MCF 10A (cell line): ENCODE measurements at regions not wholly inside any gene's neighbourhood (a gene's known extent, or its start where the extent isn't known, plus 50 kb on each side); places are given as distances from the start of the nearest gene placed in this dataset.

Source experiments
- BruUV-seq: library from RNA; stranded (reverse); fragments of 400-500 nt; replicated peaks from 2 replicates; lab custom pipeline; 2021; lab: Mats Ljungman, UMichigan
- CTCF ChIA-PET: fragments of 300-600 bp; sonication (Branson Sonifier 250); formaldehyde crosslinking; extraction: SDS; loops from one replicate; lab custom pipeline; 2021; ENCODE audit warnings: antibody characterized with exemption, inconsistent platforms; lab: Yijun Ruan, JAX
- POLR2A ChIA-PET: fragments of 300-600, 350-650 bp; sonication (Branson Sonifier 250); formaldehyde crosslinking; extraction: SDS; loops from one replicate; lab custom pipeline; 2020; ENCODE audit warnings: antibody characterized with exemption, inconsistent platforms; lab: Yijun Ruan, JAX
- DNase-seq: peaks from one replicate; pipeline ENCODE4 v3.0.0-alpha.2; 2018; ENCODE audit not compliant: unreplicated experiment
- H3K27ac Mint-ChIP-seq: one replicate; pipeline ENCODE4 v1.8.0; 2022; ENCODE audit warnings: mild to moderate bottlenecking, low read depth, mixed read lengths; ENCODE audit not compliant: unreplicated experiment
- H3K27me3 Mint-ChIP-seq: one replicate; pipeline ENCODE4 v1.8.0; 2022; ENCODE audit warnings: mixed read lengths; ENCODE audit not compliant: insufficient read depth, unreplicated experiment
- H3K36me3 Mint-ChIP-seq: one replicate; pipeline ENCODE4 v1.8.0; 2022; ENCODE audit warnings: mild to moderate bottlenecking, moderate library complexity, mixed read lengths; ENCODE audit not compliant: insufficient read depth, unreplicated experiment
- H3K4me1 Mint-ChIP-seq: one replicate; pipeline ENCODE4 v1.8.0; 2022; ENCODE audit warnings: mixed read lengths; ENCODE audit not compliant: insufficient read depth, unreplicated experiment
- H3K4me3 Mint-ChIP-seq: one replicate; pipeline ENCODE4 v1.8.0; 2022; ENCODE audit warnings: mild to moderate bottlenecking, moderate library complexity, mixed read lengths; ENCODE audit not compliant: unreplicated experiment
- H3K9me3 Mint-ChIP-seq: one replicate; pipeline ENCODE4 v1.8.0; 2022; ENCODE audit warnings: mixed read lengths; ENCODE audit not compliant: unreplicated experiment
- intact Hi-C: fragments of 100-400 bp; cut with micrococcal nuclease; formaldehyde crosslinking; loops from 2 replicates; pipeline ENCODE4 v1.14.1; 2022
- TF ChIP-seq, protein P1 (sequence below): fragments of 200-600 bp; IDR thresholded peaks from one replicate; pipeline ENCODE4 v1.8.0; 2022; ENCODE audit warnings: antibody characterized with exemption, mild to moderate bottlenecking; ENCODE audit not compliant: unreplicated experiment

DNA sequence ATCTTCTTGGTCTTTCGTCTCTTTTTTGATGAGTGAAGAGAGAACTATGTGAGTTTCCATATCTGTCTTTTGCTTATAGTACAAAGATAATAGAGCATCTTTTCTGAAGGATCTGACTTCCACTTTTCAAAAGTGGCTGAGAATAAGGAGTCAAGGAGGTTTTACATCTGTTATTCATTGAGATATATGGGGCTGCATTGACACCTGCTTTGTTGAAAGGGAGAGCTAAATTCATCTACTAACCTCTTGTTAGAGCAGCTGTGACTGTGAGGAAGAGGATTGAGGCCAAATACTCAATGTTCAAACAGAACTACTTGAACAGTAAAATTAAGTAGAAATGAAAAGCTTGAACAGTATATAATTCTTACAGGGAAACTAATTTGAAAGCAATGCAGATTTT lies 130.2 kb upstream of the ATP2B1 start:
- H3K36me3 Mint-ChIP-seq = no peaks in the 10 kb centered on the region
- no TSS peak for BruUV-seq
- no peak overlapping the region for H3K27ac Mint-ChIP-seq
- H3K4me3 Mint-ChIP-seq = no peak overlapping the region
- TF ChIP-seq, protein P1, sequence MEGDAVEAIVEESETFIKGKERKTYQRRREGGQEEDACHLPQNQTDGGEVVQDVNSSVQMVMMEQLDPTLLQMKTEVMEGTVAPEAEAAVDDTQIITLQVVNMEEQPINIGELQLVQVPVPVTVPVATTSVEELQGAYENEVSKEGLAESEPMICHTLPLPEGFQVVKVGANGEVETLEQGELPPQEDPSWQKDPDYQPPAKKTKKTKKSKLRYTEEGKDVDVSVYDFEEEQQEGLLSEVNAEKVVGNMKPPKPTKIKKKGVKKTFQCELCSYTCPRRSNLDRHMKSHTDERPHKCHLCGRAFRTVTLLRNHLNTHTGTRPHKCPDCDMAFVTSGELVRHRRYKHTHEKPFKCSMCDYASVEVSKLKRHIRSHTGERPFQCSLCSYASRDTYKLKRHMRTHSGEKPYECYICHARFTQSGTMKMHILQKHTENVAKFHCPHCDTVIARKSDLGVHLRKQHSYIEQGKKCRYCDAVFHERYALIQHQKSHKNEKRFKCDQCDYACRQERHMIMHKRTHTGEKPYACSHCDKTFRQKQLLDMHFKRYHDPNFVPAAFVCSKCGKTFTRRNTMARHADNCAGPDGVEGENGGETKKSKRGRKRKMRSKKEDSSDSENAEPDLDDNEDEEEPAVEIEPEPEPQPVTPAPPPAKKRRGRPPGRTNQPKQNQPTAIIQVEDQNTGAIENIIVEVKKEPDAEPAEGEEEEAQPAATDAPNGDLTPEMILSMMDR = no peak
- CTCF ChIA-PET = interaction anchor here (0.6 to 1.3 kb wide), 2 partner anchors 65 to 295 kb away, joined by 4 to 7 read pairs; no protein-coding TSS in a partner anchor
- no peaks in the 10 kb centered on the region for H3K27me3 Mint-ChIP-seq
- DNase-seq = no peak
- no peaks in the 10 kb centered on the region for H3K9me3 Mint-ChIP-seq
- peaks cover 8% of the 10 kb centered on the region for H3K4me1 Mint-ChIP-seq
- intact Hi-C loops = no loop called here
- POLR2A ChIA-PET = interaction anchor here (0.5 kb wide), 1 partner anchor 105 kb away, joined by 3 read pairs; no protein-coding TSS in a partner anchor

DNA sequence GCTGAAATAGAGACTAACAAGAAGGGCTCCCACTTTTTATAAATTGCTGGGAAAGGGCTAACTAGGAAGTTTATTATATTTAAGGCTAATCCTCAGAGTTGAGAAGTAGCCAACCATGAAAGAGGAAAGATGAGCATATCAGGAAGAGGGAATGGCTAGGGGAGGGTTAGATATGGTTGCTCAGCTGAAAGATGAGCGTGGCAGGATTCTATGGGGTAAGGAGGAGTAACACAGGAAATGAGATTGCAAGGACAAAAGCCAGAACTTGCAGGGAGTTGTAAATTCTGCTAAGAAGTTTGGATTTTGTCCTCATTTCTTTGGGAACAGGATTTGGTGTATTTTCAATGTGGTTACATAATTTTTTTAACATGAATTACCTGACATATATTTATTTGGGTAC lies 127.4 kb upstream of the ATP2B1 start:
- POLR2A ChIA-PET = no interaction called here
- CTCF ChIA-PET = no interaction called here

DNA sequence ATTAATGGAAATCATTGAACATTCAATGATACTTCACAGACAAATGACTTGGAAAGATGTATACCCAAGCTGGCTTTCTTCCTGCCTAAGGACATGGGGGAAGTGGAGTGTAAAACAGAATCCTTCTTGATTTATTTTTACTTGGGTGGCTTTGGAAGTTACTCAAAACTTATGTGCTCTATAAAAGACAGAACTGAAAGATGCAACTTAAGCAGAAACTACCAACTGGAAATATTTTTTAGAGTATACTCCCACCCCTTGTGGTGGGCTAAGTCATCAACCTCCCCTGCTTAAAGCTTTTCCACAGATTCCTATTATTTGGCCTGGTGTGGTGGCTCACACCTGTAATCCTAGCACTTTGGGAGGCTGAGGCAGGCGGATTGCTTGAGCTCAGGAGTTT lies 126.0 kb upstream of the ATP2B1 start:
- Mint-ChIP-seq H3K9me3 (peaks cover 3% of the 10 kb centered on the region), H3K27ac (no peak overlapping the region), H3K36me3 (no peaks in the 10 kb centered on the region), H3K27me3 (no peaks in the 10 kb centered on the region), H3K4me3 (no peak overlapping the region), H3K4me1 (peaks cover 6% of the 10 kb centered on the region)
- POLR2A ChIA-PET = interaction anchor here (1.2 to 3.0 kb wide), 2 partner anchors 8 to 125 kb away, joined by 4 to 12 read pairs; no protein-coding TSS in a partner anchor
- BruUV-seq = no TSS peak
- no peak for DNase-seq
- intact Hi-C loops = no loop called here
- TF ChIP-seq, protein P1 = no peak
- CTCF ChIA-PET = interaction anchor here (0.8 kb wide), 1 partner anchor 96 kb away, joined by 4 read pairs; no protein-coding TSS in a partner anchor

More for the DNA sequence above, 127.4 kb upstream of the ATP2B1 start:
- Mint-ChIP-seq H3K4me3 (no peak overlapping the region), H3K4me1 (peaks cover 12% of the 10 kb centered on the region), H3K27me3 (no peaks in the 10 kb centered on the region), H3K9me3 (no peaks in the 10 kb centered on the region), H3K27ac (no peak overlapping the region), H3K36me3 (no peaks in the 10 kb centered on the region)
- no peak for DNase-seq
- intact Hi-C loops = no loop called here
- TF ChIP-seq, protein P1 = no peak
- BruUV-seq = no TSS peak

DNA sequence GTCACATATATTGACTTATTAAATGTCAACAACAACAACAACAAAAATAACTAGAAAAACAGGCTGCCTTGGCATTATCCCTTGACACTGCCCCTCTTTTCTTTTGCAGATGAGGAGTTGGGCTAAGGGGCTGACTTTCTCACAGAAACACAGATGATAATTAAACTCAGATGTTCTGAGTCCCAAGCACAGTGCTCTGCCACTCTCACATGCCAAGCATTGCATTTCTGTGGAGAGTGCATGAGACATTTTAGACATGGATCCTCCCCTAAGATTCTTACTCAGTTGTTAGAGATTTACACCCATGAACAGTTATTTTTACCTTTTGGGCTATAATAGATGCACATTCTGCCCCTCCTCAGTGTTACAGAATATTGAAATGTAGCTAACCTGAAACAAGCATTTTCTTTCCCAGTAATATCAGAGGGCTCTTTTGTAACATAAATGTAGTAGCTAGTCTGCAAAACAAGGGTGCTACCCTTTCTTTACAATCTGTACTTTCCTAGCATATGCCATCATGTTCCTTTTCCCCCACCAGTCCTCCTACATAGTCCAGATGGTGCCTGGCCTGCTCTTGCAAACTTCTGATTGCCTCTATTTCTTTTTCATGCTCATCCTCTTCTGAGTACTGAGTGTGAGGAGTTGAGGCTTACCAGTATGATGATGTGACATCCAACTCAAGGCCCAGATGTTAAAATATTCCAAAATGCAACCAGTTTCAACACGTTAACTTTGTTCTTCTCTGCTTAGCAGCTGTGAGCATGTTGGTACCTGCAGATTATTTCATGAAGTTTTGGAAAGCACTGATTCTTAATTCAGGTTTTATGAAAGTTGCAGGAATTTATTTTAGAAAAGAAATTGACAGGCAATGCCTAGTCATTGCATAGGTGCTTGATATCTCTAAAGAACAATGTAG lies 125.0 kb upstream of the ATP2B1 start:
- ChIA-PET POLR2A (interaction anchor here (1.2 to 3.0 kb wide), 2 partner anchors 9 to 124 kb away, joined by 4 to 12 read pairs; no protein-coding TSS in a partner anchor), CTCF (no interaction called here)
- intact Hi-C loops = no loop called here
- DNase-seq = peak; percentile 15
- Mint-ChIP-seq H3K36me3 (no peaks in the 10 kb centered on the region), H3K27ac (peak overlapping the region; percentile 21), H3K4me3 (no peak overlapping the region), H3K9me3 (peaks cover 7% of the 10 kb centered on the region), H3K27me3 (no peaks in the 10 kb centered on the region), H3K4me1 (peaks cover 6% of the 10 kb centered on the region)
- TF ChIP-seq, protein P1 = no peak
- no TSS peak for BruUV-seq
